ENCODE measurements at regions not wholly inside any gene's neighbourhood (a gene's known extent, or its start where the extent isn't known, plus 50 kb on each side); places are given as distances from the start of the nearest gene placed in this dataset.
A peak's percentile ranks its signal among the peaks of the same experiment; 100 is the strongest.

DNA sequence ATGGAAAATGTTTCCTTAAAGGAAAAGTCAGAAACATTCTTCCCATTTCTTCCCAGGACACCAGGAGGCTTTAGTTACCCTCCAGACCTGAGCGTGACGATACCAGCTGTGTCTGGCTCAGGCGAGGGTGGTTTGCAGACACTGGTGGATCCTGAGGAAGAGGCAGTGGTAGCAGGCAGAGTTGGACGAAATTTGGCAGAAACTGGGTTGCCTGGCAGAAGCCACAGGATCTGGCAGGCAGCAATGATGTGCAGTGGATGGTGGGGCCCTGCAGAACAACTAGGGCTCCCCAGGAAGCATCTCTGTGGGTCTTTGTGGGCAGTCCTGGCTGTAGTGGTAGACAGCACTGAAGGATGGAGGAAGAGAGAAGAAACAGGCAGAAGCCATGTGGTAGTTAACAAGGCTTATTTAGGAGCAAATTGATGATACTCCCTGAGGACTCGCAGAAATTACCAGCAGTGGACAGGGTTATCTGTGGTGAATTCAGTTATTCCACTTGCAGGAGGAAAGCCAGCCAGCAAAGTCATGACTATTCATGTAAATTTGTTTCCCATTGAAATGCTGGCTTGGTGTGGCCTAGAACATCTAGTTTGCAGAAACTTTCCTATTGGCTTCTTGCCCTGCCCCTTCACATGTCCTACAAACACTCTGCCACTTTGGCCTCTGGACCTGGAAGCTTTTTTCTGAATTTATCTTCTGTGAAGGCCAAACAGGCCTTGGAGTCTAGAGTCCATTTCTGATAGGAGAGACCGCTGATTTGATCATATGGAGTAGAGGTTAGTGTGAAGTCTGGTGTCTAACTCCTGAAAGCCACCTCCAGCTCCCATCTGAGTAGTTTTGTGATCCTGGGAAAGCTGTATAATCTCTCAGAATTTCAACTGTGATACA, 212.0 kb downstream of the DMRT2 start:
- DNase-seq (ENCODE audit: low read depth), result no peak

DNA sequence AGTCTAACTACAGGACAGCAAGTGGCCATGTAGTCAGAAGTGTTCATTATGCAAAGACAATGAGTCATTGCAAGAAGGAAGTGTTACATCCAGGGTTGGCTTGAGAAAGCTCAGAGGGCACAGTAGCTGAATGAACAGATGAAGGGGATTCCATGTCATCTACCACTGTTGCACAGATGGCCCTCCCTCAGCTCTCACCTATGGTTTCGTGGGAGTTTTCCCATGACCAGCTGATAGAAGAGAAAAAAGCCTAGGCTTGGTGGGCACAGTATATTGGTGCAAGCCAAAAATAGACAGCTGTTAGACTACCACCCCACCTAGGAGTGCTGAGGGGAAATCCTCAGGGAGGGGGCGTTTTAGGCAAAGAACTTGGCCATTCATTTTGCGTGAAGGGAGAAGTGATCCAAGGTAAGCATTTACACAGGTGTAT, 217.0 kb downstream of the DMRT2 start:
- no peak for DNase-seq (ENCODE audit: low read depth)

DNA sequence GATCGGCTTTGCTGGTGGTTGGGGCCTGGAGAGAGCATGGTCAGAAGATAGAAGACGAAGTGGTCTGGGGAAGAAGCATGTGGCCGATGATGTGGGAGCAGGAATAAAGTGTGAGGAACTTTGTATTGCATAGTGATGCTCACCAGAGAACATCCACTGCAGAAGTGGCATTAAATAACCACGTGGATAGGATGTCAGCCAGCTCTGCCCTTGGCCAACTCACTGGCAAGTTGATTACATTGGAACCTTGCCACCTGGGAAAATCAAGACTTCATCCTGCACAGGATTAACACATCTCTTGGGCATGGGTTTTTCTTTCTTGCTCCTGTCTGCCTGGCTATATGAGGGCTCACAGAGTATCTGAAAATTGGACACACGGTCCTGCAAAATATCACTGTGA, 217.4 kb downstream of the DMRT2 start:
- no peak for DNase-seq (ENCODE audit: low read depth)

DNA sequence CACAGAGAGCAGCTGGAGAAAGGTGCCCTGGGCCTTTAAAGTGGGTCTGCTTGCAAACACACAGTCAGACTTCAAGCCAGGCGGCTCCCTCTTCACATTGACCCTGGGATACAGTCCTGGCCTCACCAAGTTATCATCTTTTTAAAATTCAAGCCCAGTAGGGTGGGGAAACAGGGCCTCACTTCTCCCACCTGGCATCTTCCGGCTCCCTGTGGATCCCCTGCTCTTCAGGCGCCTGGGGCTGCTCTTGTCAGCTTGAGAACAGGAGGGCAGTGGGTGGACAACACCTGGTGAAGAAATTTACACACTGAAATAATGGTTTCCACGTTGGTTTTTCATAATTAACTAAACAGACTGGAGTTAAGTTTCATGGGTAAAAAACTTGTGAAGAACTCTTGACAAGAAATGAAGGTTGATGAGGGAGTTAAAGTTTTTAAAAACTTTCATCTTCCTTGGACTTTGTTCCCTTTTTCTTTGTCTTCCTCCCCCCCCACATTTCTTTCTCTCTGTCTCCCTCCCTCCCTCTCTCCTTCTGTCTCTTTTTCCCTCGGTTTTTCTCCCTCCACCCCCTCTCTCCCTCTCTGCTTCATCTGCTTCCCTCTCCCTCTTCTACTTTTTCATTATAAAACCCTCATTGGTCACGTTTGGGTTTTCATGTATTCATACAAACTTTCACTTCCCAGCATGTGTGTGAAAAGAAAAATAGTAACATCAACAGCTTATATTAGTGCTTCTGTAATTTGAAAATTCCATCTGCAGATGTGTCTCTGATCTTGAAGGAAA, 219.6 kb downstream of the DMRT2 start:
- DNase-seq (ENCODE audit: low read depth), result no peak

DNA sequence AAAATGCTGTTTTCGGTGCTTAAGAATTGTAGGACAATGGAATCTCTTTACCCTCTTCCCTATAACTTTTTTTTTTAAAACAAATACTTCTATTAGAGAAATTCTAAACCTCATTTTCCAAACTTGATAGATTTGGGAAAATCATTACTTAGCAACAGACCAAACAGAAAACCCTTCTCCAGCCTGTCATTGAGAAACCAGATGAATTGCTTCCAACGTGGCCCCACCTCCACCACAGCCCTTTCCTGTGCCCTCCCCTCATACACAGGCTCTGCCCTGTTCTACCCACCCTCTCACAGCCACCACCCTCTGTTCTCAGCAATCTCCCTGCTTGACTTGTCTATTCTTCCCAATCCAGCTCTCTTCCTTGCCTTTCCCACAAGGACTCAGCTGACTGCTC, 221.2 kb downstream of the DMRT2 start:
- DNase-seq (ENCODE audit: low read depth), result no peak

DNA sequence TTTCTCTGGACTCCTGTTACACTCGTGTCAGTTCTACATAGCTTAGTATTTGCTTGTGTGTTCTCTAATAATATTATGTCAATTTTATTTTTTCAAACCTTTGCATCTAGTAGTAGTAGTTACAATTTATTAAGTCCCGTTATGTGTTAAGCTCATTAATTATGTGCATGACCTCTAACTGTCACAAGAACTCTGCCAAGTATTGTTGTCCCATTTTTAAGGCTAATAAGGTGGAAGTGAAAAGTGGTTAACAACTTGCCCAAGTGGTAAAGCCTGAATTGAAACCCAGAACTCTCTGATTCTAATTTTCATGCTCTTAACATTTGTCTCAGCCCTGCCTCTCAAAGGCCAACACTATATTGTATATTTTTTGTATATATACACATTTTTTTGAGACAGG, 221.6 kb downstream of the DMRT2 start:
- DNase-seq (ENCODE audit: low read depth), result no peak

DNA sequence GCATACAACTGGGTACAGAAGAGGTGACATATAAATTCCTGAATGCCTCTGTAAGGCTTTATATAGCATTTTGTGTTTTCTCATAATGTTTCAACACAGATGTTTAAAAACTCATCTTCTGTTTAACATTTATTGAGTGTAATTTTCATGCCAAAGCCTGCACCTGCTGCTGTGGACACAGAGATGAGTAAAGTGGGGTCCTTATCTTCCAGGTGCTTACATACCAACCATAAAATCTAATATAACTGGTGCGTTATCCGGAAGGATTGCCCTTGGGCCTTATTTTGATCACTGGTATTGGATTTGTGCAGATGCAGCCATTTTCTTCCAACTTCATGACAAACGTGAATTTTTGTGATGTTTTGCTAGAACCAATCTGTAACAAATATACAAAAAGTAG, 222.3 kb downstream of the DMRT2 start:
- no peak for DNase-seq (ENCODE audit: low read depth)

DNA sequence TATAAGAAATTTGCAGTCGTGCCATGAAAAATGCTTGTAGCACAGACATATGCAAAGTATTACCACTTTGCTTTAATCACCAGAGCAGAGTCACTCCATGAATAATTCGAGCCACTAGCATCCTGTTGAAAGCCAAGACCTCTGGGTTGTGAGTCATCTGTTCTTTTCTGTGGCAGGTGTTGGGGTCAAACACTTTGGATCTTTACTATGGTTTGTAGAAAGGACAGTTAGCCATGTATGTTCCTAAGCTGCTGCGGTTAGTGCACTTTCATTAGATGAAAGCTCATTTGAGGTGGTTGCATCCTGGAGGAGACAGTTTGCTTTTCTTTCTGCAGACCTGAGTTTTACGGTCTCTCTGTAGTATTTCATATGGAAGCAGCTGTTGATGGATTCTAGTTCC, 223.7 kb downstream of the DMRT2 start:
- peak; percentile 40 for DNase-seq (ENCODE audit: low read depth)

DNA sequence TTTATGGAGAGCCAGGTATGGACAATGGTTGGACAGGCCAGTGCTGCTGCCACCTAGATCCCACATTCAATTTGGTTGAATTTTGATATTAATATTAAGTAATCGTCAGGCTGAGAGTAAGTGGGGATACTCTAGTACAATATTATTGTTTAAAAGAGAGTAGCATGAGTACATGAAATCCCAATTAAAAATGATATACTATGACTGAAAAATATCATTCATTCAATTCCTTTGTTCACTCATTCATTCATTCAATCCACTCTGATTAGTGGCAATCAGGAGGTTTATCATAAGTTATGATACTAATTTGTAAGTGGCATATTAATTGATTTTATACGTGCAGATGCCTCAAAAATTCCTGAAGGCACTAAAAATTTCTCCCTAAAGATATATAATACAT, 224.2 kb downstream of the DMRT2 start:
- DNase-seq (ENCODE audit: low read depth), result no peak

DNA sequence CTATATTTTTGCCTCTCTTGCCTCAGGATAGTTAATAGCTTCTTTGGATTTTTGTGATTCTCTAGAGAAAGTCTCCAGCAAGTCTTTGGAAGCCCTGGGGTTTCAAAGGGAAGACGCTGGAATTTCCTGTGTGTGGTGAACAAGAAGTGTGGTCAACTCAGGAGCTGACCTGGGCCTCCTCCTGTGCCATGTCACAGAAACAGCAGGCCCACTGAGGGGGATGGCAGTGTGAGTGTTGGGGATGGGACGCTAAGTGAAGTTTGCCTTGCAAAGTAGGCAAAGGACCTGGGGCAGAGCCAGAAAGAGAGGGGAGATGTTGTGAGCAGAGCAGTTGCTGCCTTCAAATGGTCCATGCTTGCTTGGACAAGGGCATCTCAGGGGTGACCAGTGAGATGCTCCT, 226.3 kb downstream of the DMRT2 start:
- no peak for DNase-seq (ENCODE audit: low read depth)

DNA sequence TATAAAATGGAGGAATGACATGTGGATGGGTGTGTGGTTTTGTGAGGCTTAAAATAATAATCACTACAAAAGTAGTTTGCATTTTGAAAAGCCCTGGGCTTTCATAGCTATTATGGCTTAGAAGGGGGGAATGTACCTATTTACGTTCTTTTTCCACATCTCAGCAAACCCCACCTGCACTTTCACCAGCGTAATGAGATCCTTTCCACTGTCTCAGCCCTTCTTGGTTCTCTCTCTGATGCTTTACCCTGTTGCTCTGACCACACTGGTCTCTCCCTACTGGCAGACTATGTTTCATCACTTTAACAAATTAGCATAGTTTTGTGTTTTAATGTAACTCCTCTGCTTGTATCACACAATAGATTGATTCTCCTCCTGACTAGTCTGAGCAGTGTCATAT, 234.6 kb downstream of the DMRT2 start:
- no peak for DNase-seq (ENCODE audit: low read depth)

DNA sequence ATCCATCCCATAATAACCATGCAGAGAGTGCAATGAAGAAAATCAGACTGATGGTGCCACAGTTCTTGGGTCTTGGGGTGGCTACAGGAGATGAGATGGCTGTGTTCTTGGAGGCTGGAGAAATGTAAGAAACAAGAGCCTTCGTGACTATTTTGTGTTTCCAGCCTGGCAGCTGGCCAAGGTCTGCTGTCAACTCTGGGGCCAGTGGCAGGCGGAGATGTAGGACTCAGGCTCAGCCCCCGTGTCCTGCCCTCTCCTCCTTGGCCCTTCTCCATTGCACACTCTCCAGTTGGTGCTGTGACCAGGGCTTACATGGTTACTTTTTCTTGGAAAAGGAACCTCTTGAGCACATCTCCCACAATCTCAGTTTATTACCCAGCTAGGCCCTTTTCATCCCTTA, 235.4 kb downstream of the DMRT2 start:
- DNase-seq (ENCODE audit: low read depth), result no peak

DNA sequence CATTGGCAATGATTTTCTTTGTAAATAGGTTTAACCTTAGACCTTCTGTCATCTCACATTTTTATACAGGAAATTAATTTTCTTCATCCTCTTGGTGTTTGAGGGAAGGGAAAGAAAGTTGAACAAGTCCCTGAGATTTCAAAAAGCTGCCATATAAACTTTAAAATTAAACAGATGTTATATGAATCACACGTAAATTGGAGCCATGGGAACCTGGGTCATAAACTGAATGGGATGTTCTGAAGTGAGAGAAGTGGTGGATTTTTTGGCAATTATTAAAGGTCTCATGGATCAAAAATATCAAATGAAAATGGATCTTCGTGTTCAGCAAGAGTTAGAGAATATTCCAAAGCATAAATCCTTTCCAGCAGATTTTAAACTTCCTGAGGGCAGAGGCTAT, 242.2 kb downstream of the DMRT2 start:
- DNase-seq (ENCODE audit: low read depth), result no peak

DNA sequence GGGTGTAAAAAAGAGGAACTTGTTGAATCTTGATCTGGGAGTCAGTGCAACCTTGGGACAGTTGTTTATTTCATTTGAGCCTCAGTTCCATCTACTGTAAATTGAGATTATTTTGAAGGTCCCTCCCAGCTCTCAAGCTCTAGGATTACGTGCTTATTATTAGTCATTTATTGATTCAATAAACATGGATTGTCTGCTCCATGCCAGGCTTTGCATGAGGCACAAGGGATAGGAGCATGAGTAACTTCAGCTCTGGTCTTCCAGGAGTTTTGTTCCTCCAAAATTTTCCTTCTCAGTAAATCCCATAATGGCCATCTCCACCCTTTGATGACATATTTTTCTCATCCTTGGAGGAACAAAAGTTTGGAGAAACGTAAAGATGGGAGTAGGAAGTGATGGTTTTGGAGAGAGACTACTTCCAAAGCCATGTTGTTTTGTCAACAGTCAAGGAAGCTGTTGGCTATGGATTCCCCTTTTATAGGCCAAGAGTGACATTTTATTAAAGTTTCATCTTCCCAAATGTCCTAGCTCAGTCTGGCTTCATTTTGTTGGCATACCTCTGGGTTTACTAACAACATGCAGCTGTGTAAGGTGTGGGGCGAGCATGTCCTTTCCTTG, 244.6 kb downstream of the DMRT2 start:
- no peak for DNase-seq (ENCODE audit: low read depth)

DNA sequence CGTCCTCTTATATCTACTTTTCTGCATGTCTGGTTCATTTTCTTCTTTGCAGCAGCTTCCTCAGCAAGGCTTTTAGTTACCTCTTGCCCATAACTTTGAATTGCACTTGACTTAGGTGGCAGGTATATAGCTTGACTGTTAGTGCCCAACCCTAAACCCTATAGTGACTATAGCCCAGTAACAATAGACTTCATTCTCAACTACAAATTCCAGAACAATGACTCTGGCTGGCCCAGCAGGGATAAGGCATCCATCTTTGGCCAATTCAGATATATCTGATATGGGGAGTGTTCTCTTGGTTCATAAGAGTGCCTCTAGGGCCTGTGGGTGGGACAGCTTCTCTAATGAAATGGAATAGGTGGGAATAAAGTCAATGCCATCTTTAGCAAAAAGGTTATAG, 246.2 kb downstream of the DMRT2 start:
- no peak for DNase-seq (ENCODE audit: low read depth)

DNA sequence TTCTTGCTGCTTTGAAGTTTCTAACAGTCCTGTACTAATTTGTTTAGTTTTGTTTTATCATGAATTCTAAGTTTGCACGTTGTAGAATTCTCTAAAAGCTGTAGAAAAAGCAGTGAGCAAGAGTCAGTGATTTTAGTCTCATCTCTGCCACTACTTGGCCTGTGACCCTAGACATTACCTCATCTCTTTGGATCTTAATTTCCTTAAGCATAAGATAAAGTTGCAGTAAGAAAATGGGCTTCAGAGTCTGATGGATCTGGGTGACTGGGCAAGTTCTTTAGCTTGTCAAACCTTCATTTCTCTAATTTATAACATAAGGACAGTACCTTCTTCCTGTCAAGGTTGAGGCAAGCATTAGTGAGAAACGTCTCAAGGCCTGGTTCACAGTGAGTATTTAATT, 247.9 kb downstream of the DMRT2 start:
- no peak for DNase-seq (ENCODE audit: low read depth)

DNA sequence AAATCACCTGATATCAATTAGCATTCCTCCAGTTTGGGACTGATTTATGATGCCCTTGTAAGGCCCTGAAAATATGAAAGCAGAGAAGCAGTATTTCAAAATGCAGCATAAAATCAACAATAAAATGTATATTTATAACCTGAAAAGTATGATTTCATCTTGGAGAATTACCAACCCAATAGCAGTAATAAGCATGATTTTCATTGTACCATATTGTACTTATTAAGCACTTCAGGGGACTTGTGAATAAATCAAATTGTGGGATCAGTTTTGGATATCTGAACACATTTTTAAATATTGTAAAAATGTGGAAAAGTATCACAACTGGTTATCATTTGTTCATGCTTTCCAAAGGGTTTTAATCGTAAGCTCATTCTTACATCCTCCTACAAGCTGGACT, 250.8 kb downstream of the DMRT2 start:
- no peak for DNase-seq (ENCODE audit: low read depth)

DNA sequence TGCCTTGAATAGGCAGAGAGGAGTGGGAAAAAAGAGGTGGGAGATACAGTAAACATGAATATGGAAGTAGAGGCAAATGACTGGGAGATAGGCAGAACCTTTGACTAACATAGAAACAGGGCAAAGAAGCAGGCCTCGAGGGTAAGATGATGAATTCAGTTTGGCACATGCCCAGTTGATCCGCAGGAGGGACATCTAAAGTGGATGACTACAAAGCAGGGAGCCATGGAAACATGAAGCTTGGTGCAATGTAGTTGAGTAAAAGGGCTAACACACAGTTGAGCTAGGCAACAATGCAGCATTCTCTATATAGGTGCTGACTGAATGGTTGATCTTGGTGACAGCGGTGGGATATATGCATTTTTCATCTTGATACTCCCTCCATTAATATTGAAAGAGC, 253.8 kb downstream of the DMRT2 start:
- DNase-seq (ENCODE audit: low read depth), result no peak

DNA sequence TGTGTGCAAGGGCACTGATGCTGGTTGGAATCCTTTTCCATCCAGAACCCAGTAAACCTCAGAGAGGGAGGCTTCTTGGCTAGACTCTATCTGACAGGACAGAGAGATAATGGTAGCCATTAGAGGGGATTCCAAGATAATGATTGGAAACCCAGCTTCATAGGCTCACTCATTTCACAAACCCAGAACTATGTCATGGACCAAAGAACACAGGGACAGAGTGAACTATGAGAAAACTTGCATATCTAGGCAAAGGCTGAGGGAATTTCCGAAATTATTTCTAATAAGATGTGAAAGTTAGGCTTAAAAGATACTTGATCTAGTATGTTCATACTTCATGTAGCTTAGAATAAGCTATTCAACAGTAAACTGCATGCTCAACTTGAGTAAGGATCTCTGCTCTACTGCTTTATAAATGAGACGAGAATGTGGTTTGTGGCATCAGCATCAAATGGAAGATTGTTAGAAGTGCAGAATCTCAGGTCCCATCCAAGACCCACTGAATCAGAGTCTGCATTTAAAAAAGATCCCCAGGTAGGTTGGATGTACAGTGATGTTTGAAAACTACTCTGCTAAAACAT, 261.4 kb downstream of the DMRT2 start:
- DNase-seq (ENCODE audit: low read depth), result no peak

DNA sequence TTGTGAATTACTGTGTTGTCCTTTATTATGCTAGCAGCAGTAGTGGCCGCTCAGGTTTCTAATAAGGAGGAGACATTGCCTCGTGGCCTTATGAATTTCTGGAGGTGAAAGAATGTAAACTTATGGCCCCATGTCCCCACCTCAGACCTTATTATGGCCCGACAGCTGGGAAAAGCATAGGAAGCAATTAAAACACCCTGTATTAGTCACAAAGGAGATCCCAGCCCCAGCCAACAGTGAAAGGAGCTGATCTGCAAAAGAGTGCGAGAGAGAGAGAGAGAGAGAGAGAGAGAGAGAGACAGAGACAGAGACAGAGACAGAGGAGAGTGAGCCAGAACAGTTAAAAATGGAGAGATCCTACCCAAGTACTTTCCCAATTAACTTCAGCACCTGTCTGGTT, 269.3 kb downstream of the DMRT2 start:
- no peak for DNase-seq (ENCODE audit: low read depth)

DNA sequence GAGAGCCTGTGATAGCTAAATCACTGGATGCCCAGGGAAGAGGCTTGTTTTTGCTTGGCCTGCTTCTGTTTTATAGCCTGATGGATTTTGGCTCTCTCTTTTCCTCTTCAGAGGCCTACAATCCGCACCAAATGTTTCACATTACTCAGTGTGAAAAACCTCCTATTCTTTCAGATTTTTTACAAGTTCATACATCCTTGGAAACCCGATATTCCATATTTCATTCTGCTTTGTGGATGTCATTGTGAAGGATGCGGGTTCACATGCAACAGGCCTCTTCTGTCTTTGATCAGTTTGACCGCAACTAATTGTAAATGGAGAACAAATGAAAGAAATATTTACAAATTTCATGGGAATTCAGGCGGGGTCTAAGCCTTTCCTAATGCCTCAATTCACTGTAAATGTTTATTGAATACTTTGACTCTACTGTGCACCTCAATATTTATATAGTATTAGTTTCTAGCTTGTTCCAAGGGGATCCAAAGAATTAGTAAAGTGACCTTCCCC, 269.9 kb downstream of the DMRT2 start:
- DNase-seq (ENCODE audit: low read depth), result no peak
